ENCODE measurements at regions not wholly inside any gene's neighbourhood (a gene's known extent, or its start where the extent isn't known, plus 50 kb on each side); places are given as distances from the start of the nearest gene placed in this dataset.

- H3K27ac ChIP-seq (ENCODE audit: poor library complexity, severe bottlenecking): no peak overlapping the region
- no peaks in the 10 kb centered on the region for H3K27me3 ChIP-seq (ENCODE audit: insufficient read depth, poor library complexity, severe bottlenecking)
- H3K4me3 ChIP-seq (ENCODE audit: severe bottlenecking): no peak overlapping the region
- H3K4me1 ChIP-seq (ENCODE audit: insufficient read depth, poor library complexity, severe bottlenecking): no peaks in the 10 kb centered on the region
- no peaks in the 10 kb centered on the region for H3K36me3 ChIP-seq (ENCODE audit: low read depth)
- DNase-seq (ENCODE audit: low spot score): no peak
- no peak for TF ChIP-seq CTCF (IDR thresholded peaks at IDR 0.05; ENCODE audit: poor library complexity, severe bottlenecking)
- H3K9me3 ChIP-seq (ENCODE audit: severe bottlenecking): no peaks in the 10 kb centered on the region
- ATAC-seq (ENCODE audit: low read depth): no peak
Observed at GRCh38 chr18:60643009-60643408, 270.4 kb upstream of the MC4R start.

- Histone ChIP-seq H3K4me1 (ENCODE audit: insufficient read depth, poor library complexity, severe bottlenecking) (no peaks in the 10 kb centered on the region), H3K4me3 (ENCODE audit: severe bottlenecking) (no peak overlapping the region), H3K36me3 (ENCODE audit: low read depth) (no peaks in the 10 kb centered on the region), H3K27me3 (ENCODE audit: insufficient read depth, poor library complexity, severe bottlenecking) (no peaks in the 10 kb centered on the region), H3K27ac (ENCODE audit: poor library complexity, severe bottlenecking) (no peak overlapping the region), H3K9me3 (ENCODE audit: severe bottlenecking) (no peaks in the 10 kb centered on the region)
- ATAC-seq (ENCODE audit: low read depth) (no peak), DNase-seq (ENCODE audit: low spot score) (no peak)
- no peak for TF ChIP-seq CTCF (IDR thresholded peaks at IDR 0.05; ENCODE audit: poor library complexity, severe bottlenecking)
Observed at GRCh38 chr18:60646725-60647124, 274.1 kb upstream of the MC4R start.

GRCh38 chr18:60649107-60649506 is 276.5 kb upstream of the MC4R start:
- TF ChIP-seq CTCF (IDR thresholded peaks at IDR 0.05; ENCODE audit: poor library complexity, severe bottlenecking): no peak

GRCh38 chr18:60649842-60650536 is 277.4 kb upstream of the MC4R start:
- Histone ChIP-seq H3K4me1 (ENCODE audit: insufficient read depth, poor library complexity, severe bottlenecking) (no peaks in the 10 kb centered on the region), H3K27ac (ENCODE audit: poor library complexity, severe bottlenecking) (no peak overlapping the region), H3K36me3 (ENCODE audit: low read depth) (no peaks in the 10 kb centered on the region), H3K4me3 (ENCODE audit: severe bottlenecking) (no peak overlapping the region), H3K27me3 (ENCODE audit: insufficient read depth, poor library complexity, severe bottlenecking) (no peaks in the 10 kb centered on the region), H3K9me3 (ENCODE audit: severe bottlenecking) (no peaks in the 10 kb centered on the region)
- ATAC-seq (ENCODE audit: low read depth) (no peak), DNase-seq (ENCODE audit: low spot score) (no peak)
- no peak for TF ChIP-seq CTCF (IDR thresholded peaks at IDR 0.05; ENCODE audit: poor library complexity, severe bottlenecking)

More at GRCh38 chr18:60649107-60649506, 276.5 kb upstream of the MC4R start:
- no peak for DNase-seq (ENCODE audit: low spot score)
- Histone ChIP-seq H3K27ac (ENCODE audit: poor library complexity, severe bottlenecking) (no peak overlapping the region), H3K27me3 (ENCODE audit: insufficient read depth, poor library complexity, severe bottlenecking) (no peaks in the 10 kb centered on the region), H3K36me3 (ENCODE audit: low read depth) (no peaks in the 10 kb centered on the region), H3K9me3 (ENCODE audit: severe bottlenecking) (no peaks in the 10 kb centered on the region), H3K4me1 (ENCODE audit: insufficient read depth, poor library complexity, severe bottlenecking) (no peaks in the 10 kb centered on the region), H3K4me3 (ENCODE audit: severe bottlenecking) (no peak overlapping the region)
- no peak for ATAC-seq (ENCODE audit: low read depth)

GRCh38 chr18:60654298-60654697 is 281.7 kb upstream of the MC4R start:
- no peak overlapping the region for H3K27ac ChIP-seq (ENCODE audit: poor library complexity, severe bottlenecking)
- DNase-seq (ENCODE audit: low spot score): no peak
- H3K9me3 ChIP-seq (ENCODE audit: severe bottlenecking): no peaks in the 10 kb centered on the region
- no peaks in the 10 kb centered on the region for H3K4me1 ChIP-seq (ENCODE audit: insufficient read depth, poor library complexity, severe bottlenecking)
- no peaks in the 10 kb centered on the region for H3K36me3 ChIP-seq (ENCODE audit: low read depth)
- no peaks in the 10 kb centered on the region for H3K27me3 ChIP-seq (ENCODE audit: insufficient read depth, poor library complexity, severe bottlenecking)
- ATAC-seq (ENCODE audit: low read depth): no peak
- no peak for TF ChIP-seq CTCF (IDR thresholded peaks at IDR 0.05; ENCODE audit: poor library complexity, severe bottlenecking)
- no peak overlapping the region for H3K4me3 ChIP-seq (ENCODE audit: severe bottlenecking)
